Upper lobe of left lung (tissue), 4 donors: ENCODE measurements at regions not wholly inside any gene's neighbourhood (a gene's known extent, or its start where the extent isn't known, plus 50 kb on each side); places are given as distances from the start of the nearest gene placed in this dataset.

Experiments used
- EP300 ChIP-seq, 4 donors: sonication (generic); formaldehyde crosslinking; IDR thresholded peaks; one replicate each; pipeline ENCODE4 v1.5.1; 2017; ENCODE audit warnings: antibody characterized with exemption in 4 of 4, control low read depth in 2 of 4
- TF ChIP-seq, protein P1 (sequence below), 6 experiments: fragments of 450-650 bp in 4 of 6; fragments of 200-600 bp in 2 of 6; sonication (generic) in 2 of 6; IDR thresholded peaks; one replicate each; pipeline ENCODE4 v1.5.1; 2016 to 2019; ENCODE audit warnings: antibody characterized with exemption in 6 of 6

DNA sequence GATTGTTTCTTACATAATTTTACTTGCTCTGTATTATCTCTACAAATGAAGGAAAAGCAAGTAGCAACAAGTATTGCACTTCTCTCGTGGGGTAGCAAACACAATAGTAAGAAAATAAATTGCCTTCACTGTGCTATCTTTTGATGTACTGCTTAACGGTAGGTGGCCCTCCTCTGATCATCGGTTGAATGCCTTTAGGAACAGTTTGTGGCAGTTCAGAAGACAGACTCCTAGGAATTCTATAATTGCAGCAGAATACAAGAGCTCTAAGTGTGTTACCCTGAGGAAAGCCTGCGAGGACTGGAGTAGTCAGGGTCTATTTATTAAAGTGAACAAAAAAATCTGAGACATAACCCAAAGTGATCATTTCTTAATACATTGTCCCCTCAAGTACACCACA is 1135.9 kb downstream of the KCNT2 start:
- TF ChIP-seq, protein P1, sequence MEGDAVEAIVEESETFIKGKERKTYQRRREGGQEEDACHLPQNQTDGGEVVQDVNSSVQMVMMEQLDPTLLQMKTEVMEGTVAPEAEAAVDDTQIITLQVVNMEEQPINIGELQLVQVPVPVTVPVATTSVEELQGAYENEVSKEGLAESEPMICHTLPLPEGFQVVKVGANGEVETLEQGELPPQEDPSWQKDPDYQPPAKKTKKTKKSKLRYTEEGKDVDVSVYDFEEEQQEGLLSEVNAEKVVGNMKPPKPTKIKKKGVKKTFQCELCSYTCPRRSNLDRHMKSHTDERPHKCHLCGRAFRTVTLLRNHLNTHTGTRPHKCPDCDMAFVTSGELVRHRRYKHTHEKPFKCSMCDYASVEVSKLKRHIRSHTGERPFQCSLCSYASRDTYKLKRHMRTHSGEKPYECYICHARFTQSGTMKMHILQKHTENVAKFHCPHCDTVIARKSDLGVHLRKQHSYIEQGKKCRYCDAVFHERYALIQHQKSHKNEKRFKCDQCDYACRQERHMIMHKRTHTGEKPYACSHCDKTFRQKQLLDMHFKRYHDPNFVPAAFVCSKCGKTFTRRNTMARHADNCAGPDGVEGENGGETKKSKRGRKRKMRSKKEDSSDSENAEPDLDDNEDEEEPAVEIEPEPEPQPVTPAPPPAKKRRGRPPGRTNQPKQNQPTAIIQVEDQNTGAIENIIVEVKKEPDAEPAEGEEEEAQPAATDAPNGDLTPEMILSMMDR (IDR thresholded peaks at IDR 0.05): no peak
- no peak for TF ChIP-seq EP300 (IDR thresholded peaks at IDR 0.05)
